ENCODE measurements at regions not wholly inside any gene's neighbourhood (a gene's known extent, or its start where the extent isn't known, plus 50 kb on each side); places are given as distances from the start of the nearest gene placed in this dataset.

DNA sequence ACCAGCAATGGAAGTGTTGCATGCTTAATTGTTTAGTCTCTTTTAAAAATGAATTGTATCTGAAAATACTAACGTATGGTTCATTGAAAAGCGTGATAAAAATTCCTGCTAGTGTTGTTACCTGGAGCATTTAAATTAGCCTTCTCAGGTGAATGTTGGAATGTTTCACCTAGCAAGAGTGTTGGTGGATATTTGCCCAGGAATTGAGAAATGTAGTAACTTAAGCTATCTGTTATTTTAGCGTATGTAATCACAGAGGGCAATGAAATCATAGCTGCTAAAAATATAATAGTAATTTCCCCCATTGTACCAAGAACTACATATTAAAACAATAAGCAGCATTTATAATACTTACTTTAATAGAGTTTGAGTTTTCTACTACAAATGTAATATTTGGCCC, 166.1 kb upstream of the KIAA1217 start:
- no peak for ATAC-seq
- Histone ChIP-seq H3K4me1 (ENCODE audit: control insufficient read depth, insufficient read depth, low read length) (no peaks in the 10 kb centered on the region), H3K36me3 (ENCODE audit: control insufficient read depth, insufficient read depth, low read length) (no peaks in the 10 kb centered on the region), H3K4me3 (ENCODE audit: low read depth in 2 of 2, low read length in 2 of 2) (no peak overlapping the region), H3K27me3 (ENCODE audit: control insufficient read depth, insufficient read depth, low read length) (no peaks in the 10 kb centered on the region), H3K9me3 (ENCODE audit: control insufficient read depth, insufficient read depth, low read depth, low read length) (no peaks in the 10 kb centered on the region), H3K27ac (ENCODE audit: low read length) (no peak overlapping the region)
- TF ChIP-seq SIN3A (IDR thresholded peaks at IDR 0.05; ENCODE audit: borderline replicate concordance, insufficient read depth, low read depth, low read length): no peak
- TF ChIP-seq, protein P1, sequence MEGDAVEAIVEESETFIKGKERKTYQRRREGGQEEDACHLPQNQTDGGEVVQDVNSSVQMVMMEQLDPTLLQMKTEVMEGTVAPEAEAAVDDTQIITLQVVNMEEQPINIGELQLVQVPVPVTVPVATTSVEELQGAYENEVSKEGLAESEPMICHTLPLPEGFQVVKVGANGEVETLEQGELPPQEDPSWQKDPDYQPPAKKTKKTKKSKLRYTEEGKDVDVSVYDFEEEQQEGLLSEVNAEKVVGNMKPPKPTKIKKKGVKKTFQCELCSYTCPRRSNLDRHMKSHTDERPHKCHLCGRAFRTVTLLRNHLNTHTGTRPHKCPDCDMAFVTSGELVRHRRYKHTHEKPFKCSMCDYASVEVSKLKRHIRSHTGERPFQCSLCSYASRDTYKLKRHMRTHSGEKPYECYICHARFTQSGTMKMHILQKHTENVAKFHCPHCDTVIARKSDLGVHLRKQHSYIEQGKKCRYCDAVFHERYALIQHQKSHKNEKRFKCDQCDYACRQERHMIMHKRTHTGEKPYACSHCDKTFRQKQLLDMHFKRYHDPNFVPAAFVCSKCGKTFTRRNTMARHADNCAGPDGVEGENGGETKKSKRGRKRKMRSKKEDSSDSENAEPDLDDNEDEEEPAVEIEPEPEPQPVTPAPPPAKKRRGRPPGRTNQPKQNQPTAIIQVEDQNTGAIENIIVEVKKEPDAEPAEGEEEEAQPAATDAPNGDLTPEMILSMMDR (IDR thresholded peaks at IDR 0.05): no peak
- no peak for TF ChIP-seq POLR2AphosphoS5 (IDR thresholded peaks at IDR 0.05; ENCODE audit: low read depth, low read length)
- TF ChIP-seq TCF7L2 (IDR thresholded peaks at IDR 0.05; ENCODE audit: low read depth, low read length): no peak
- TF ChIP-seq REST (IDR thresholded peaks at IDR 0.05; ENCODE audit: insufficient read depth in 1 of 2, low read depth in 2 of 2, low read length in 1 of 2): no peak
- intact Hi-C loops (cut with micrococcal nuclease; ENCODE audit: unreplicated experiment): no loop called here
- POLR2A ChIA-PET: no interaction called here
- DNase-seq (ENCODE audit: low read depth, low spot score): no peak
- in situ Hi-C loops (cut with HindIII; ENCODE audit: low pct_unique_long_range_greater_than_20kb, low sequenced_read_pairs): no loop called here
- no TSS peak for BruUV-seq (replicated peaks)
- CTCF ChIA-PET: no interaction called here

GRCh38 chr10:24046060-24046459, 162.9 kb upstream of the KIAA1217 start:
- H3K4me1 ChIP-seq (ENCODE audit: control insufficient read depth, insufficient read depth, low read length): no peaks in the 10 kb centered on the region
- H3K27me3 ChIP-seq (ENCODE audit: control insufficient read depth, insufficient read depth, low read length): no peaks in the 10 kb centered on the region
- intact Hi-C loops (cut with micrococcal nuclease; ENCODE audit: unreplicated experiment): no loop called here
- H3K36me3 ChIP-seq (ENCODE audit: control insufficient read depth, insufficient read depth, low read length): no peaks in the 10 kb centered on the region
- H3K4me3 ChIP-seq (ENCODE audit: low read depth in 2 of 2, low read length in 2 of 2): no peak overlapping the region
- no peak for TF ChIP-seq SIN3A (IDR thresholded peaks at IDR 0.05; ENCODE audit: borderline replicate concordance, insufficient read depth, low read depth, low read length)
- TF ChIP-seq REST (IDR thresholded peaks at IDR 0.05; ENCODE audit: insufficient read depth in 1 of 2, low read depth in 2 of 2, low read length in 1 of 2): no peak
- no peak for TF ChIP-seq POLR2AphosphoS5 (IDR thresholded peaks at IDR 0.05; ENCODE audit: low read depth, low read length)
- TF ChIP-seq, protein P1 (IDR thresholded peaks at IDR 0.05): no peak
- no peak for TF ChIP-seq TCF7L2 (IDR thresholded peaks at IDR 0.05; ENCODE audit: low read depth, low read length)
- ATAC-seq: no peak
- BruUV-seq (replicated peaks): no TSS peak
- CTCF ChIA-PET: no interaction called here
- no peak for DNase-seq (ENCODE audit: low read depth, low spot score)
- POLR2A ChIA-PET: no interaction called here
- in situ Hi-C loops (cut with HindIII; ENCODE audit: low pct_unique_long_range_greater_than_20kb, low sequenced_read_pairs): no loop called here
- H3K27ac ChIP-seq (ENCODE audit: low read length): no peak overlapping the region
- no peaks in the 10 kb centered on the region for H3K9me3 ChIP-seq (ENCODE audit: control insufficient read depth, insufficient read depth, low read depth, low read length)
